Stimulated activated CD4-positive, alpha-beta T cell treated with anti-CD3 and anti-CD28 coated beads, Interleukin-2, amount 100 ng/mL, for 24 hours (primary cell): ENCODE measurements at regions not wholly inside any gene's neighbourhood (a gene's known extent, or its start where the extent isn't known, plus 50 kb on each side); places are given as distances from the start of the nearest gene placed in this dataset.
"Not testable (repeated sequence)": the region's sequence is repeated elsewhere in the genome, so short reads cannot be mapped to it uniquely, and the experiment has no call there.

Experiments
- DNase-seq, 2 donors: peaks; one replicate each; pipeline ENCODE4 v3.0.0-alpha.2; 2020

- DNase-seq, result no peak
These were observed 77.0 kb upstream of the PITX1 start for GRCh38 chr5:135110785-135111596.

- DNase-seq, result no peak
These were observed 75.0 kb upstream of the PITX1 start for GRCh38 chr5:135108992-135109391.

DNA sequence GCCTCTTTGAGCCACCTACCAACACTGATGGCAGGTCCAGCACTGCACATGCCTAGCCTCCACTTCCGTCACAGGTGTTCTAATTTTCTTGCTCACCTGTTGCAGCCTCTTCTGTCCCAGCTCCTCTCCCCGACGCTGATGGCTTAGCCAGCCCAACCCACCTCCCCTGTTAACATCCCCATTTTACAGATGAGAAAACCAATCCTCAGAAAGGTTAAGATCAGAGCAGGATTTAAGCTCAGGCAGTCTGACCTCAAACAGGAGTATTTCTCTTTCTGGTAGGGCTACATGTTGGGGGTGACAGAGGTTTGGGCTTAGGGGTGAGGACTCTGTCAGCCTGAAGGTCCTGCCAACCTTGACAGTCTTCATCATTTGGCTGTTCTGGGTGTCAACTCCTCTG lies 74.5 kb upstream of the PITX1 start:
- no peak for DNase-seq

DNA sequence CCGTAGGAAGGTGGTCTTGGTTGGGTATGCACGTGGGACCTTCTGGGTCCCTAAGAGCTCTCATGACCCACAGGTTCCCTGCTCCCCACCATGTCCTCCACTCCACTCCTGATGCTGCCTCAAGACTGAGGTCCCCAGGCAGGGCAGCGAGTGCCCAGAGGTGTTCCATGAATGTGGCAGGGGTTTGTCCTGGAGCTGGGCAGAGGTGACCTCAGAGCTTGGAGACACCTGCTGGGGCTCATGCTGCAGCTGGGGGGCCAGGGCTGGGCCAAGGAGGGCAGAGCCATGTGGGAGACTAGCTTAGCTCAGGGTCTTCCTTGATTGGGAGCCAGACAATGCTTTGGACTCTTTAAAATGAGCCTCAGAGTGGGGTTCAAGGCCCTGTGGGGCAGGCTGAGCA lies 74.0 kb upstream of the PITX1 start:
- DNase-seq, result no peak

- no peak for DNase-seq
These were observed 72.8 kb upstream of the PITX1 start for GRCh38 chr5:135106610-135107471.

DNA sequence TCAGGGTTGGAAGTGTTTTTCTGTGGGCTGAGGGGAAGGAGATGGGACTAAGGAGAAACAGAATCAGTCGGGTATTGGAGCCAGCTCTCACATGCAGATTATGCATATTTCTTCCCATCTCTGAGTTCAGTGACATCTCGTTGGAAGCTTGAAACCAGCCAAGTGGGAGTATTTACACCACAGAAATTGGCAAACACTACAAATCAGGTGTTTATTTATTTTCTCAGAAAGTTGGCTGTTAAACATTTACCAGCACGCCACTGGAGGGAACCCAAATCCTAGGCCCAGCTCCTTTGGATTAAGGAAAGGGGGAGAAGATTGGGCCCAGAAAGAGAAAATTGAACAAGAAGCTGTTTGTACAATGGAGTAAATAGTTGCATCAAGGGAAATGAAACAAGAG lies 72.1 kb upstream of the PITX1 start:
- DNase-seq, result no peak

- DNase-seq, result no peak
These were observed 71.1 kb upstream of the PITX1 start for GRCh38 chr5:135105105-135105484.

DNA sequence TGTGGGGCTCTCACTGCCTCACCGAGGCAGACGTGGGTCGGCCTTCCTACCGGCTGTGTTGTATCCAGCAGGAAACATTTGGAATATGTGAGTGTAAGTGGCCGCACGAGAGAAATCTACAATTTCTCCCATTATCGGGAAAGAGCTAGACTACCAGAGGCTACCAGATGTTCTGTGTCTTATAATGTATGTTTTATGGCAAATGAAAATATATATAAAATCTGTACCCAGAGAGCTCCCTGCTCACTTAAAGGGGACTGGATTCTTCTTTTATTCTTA lies 69.5 kb upstream of the PITX1 start:
- DNase-seq, result no peak

GRCh38 chr5:135102716-135103574 lies 68.9 kb upstream of the PITX1 start:
- DNase-seq, result no peak

DNA sequence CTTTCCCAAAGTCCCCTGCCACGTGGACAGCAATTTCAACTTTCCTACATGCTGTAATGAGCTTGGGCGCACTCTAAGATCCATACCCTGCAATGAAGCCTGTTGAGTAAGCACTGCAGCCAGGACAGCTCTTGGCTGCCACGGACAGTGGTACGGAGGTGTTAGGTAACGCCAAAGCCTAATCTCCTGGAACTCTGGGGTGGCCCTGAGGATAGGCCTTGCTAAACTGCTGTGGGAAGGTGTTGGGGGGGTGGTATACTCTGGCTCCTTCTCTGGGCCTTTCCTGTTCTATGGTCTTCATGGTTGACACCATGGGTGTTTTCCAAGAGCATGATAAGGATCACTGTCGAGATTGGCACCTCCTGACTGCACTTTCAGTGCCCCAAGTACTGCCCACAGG lies 66.4 kb upstream of the PITX1 start:
- DNase-seq, result no peak

DNA sequence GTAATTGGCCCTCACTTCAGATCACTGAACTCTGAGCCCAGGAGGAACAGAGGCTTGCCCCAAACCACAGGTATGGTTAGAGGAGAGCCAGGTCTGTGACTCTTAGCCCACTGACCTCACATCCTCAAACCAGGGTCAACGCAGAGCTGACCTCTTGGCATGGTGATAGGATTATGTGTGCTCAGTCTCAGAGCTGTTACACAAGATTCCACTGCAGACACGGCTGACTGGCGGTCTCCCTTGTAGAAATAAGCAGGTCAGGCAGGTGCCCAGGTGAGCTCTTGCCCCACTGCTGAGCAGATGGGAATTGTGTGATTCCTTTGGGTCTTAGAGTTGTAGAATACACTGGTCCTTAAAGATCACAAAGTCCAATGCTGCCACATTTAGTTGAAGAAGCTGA lies 66.0 kb upstream of the PITX1 start:
- DNase-seq, result no peak

DNA sequence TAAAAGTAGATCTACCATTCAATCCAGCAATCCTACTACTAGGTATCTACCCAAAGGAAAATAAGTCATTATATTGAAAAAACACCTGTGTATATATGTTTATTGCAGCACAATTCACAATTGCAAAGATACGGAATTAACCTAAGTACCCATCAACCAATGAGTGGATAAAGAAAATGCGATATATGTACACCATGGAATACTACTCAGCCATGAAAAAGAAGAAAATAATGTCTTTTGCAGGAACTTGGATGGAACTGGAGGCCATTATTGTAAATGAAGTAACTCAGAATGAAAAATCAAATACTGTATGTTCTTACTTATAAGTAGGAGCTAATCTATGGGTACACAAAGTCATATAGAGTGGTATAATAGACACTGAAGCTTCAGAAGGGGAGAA lies 63.4 kb upstream of the PITX1 start:
- DNase-seq, result no peak

DNA sequence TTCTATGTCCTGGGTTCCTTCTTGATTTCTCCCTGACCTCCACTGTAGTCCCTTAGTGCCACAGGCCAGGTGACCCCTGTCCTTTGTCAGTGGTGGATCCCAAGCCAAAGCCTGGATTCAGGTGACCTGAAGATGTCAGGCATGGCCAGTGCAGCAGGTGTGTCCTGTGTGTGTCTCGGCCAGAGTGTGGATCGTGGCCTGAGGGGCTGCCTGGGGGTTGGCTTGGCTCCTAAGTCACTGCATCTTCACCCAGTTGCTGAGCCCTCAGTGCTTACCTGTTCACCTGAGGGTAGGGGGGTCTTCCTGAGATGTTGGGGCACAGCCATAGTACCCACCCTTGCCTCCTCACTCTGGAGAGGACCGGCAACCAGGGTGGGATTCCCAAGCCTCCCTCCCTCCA lies 61.8 kb upstream of the PITX1 start:
- DNase-seq, result no peak

- DNase-seq, result no peak
These were observed 61.2 kb upstream of the PITX1 start for GRCh38 chr5:135095052-135095715.

DNA sequence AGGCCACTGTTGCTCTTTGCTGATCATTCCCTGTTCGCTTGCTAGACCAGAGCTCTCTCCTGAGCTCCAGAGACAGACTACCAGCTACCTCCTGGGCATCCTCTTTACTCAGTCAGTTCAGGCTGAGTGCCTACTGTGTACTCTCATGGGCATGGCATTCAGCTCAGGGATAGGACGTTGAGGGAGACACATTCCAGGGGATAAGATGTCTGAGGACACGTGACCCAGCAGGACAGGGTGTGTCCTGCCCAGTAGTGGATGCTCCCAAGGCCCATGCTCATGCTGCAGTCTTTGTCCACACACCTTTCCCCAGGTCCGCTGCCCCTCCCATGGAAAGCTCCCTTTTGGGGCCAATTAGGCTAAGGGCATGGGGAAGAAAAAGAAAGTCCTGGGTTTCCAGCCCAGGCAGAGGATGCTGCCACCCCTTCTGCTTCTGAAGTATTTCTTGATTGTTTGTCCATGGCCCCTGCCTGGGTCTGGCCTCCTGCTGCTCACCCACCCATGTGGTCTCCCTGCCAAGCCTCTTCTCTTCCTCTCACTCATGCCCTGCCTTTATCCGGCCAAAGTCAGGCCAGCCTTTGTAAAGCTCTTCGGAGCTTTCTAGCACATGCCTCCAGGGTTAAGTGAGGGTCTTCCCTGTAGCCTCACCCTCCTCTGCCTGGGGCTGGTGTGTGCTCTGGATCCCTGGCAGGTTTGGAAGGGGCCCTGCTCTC lies 60.5 kb upstream of the PITX1 start:
- no peak for DNase-seq

GRCh38 chr5:135093483-135093882 lies 59.5 kb upstream of the PITX1 start:
- DNase-seq, result not testable (repeated sequence)

GRCh38 chr5:135092476-135092875 lies 58.4 kb upstream of the PITX1 start:
- DNase-seq, result no peak

DNA sequence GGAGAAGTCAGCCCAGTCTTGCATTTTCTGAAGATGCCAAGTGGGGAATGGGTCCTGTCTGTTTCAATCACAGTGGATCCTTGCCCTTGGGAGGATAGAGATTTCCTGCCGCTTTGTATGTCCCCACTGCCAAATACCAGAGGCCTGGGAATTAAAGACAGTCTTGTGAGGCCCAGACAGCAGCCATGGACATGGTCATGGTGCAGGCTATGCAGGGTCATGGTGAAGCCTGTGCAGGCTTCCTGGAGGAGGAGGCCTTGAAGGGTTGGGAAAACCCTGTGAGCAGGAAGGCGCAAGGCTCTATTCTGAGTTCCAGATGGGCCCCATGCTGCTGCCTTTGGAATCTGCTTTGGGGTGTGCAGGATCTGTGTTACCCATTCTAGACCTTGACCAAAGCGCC lies 57.3 kb upstream of the PITX1 start:
- DNase-seq, result no peak

- DNase-seq, result no peak
These were observed 55.9 kb upstream of the PITX1 start for GRCh38 chr5:135089912-135090311.

DNA sequence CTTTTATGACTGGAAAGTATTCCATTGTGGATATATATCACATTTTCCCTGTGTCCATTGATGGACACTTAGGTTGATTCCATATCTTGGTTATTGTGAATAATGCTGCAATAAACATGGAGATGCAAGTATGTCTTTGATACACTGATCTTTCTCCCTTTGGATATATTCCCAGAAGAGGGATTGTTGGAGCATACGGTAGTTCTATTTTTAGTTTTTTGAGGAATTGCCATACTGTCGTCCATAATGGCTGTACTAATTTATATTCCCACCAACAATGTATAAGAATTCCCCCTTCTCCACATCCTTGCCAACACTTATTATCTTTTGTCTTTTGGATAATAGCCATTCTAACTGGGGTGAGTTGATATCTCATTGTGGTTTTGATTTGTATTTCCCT lies 54.9 kb upstream of the PITX1 start:
- DNase-seq, result no peak

GRCh38 chr5:135087950-135088349 lies 53.9 kb upstream of the PITX1 start:
- no peak for DNase-seq
